ENCODE measurements at regions not wholly inside any gene's neighbourhood (a gene's known extent, or its start where the extent isn't known, plus 50 kb on each side); places are given as distances from the start of the nearest gene placed in this dataset.

GRCh38 chr10:124164264-124164663, 70.9 kb upstream of the CHST15 start:
- no peaks in the 10 kb centered on the region for H3K36me3 Mint-ChIP-seq (ENCODE audit: low read depth)
- no peak for DNase-seq
- no peaks in the 10 kb centered on the region for H3K4me1 Mint-ChIP-seq (ENCODE audit: low read depth)
- H3K4me3 Mint-ChIP-seq: no peak overlapping the region
- H3K27me3 Mint-ChIP-seq: peaks cover 22% of the 10 kb centered on the region
- H3K9me3 Mint-ChIP-seq: no peaks in the 10 kb centered on the region
- H3K27ac Mint-ChIP-seq: no peak overlapping the region

- Mint-ChIP-seq H3K36me3 (ENCODE audit: low read depth) (no peaks in the 10 kb centered on the region), H3K27ac (no peak overlapping the region), H3K27me3 (peaks cover 22% of the 10 kb centered on the region), H3K4me3 (no peak overlapping the region), H3K9me3 (no peaks in the 10 kb centered on the region), H3K4me1 (ENCODE audit: low read depth) (no peaks in the 10 kb centered on the region)
- DNase-seq: no peak
These were observed 69.5 kb upstream of the CHST15 start for GRCh38 chr10:124162774-124163354.

GRCh38 chr10:124162136-124162535, 68.7 kb upstream of the CHST15 start:
- H3K27me3 Mint-ChIP-seq: peaks cover 22% of the 10 kb centered on the region
- no peak overlapping the region for H3K4me3 Mint-ChIP-seq
- no peaks in the 10 kb centered on the region for H3K4me1 Mint-ChIP-seq (ENCODE audit: low read depth)
- H3K9me3 Mint-ChIP-seq: no peaks in the 10 kb centered on the region
- DNase-seq: no peak
- no peaks in the 10 kb centered on the region for H3K36me3 Mint-ChIP-seq (ENCODE audit: low read depth)
- H3K27ac Mint-ChIP-seq: no peak overlapping the region

- no peak overlapping the region for H3K4me3 Mint-ChIP-seq
- H3K27ac Mint-ChIP-seq: no peak overlapping the region
- no peaks in the 10 kb centered on the region for H3K36me3 Mint-ChIP-seq (ENCODE audit: low read depth)
- H3K27me3 Mint-ChIP-seq: peaks cover 22% of the 10 kb centered on the region
- no peaks in the 10 kb centered on the region for H3K4me1 Mint-ChIP-seq (ENCODE audit: low read depth)
- H3K9me3 Mint-ChIP-seq: no peaks in the 10 kb centered on the region
- DNase-seq: no peak
These were observed 68.2 kb upstream of the CHST15 start for GRCh38 chr10:124161601-124162000.

GRCh38 chr10:124160943-124161582, 67.7 kb upstream of the CHST15 start:
- H3K27ac Mint-ChIP-seq: no peak overlapping the region
- no peaks in the 10 kb centered on the region for H3K9me3 Mint-ChIP-seq
- no peaks in the 10 kb centered on the region for H3K4me1 Mint-ChIP-seq (ENCODE audit: low read depth)
- peaks cover 20% of the 10 kb centered on the region for H3K27me3 Mint-ChIP-seq
- no peak overlapping the region for H3K4me3 Mint-ChIP-seq
- H3K36me3 Mint-ChIP-seq (ENCODE audit: low read depth): no peaks in the 10 kb centered on the region
- DNase-seq: no peak

- Mint-ChIP-seq H3K27me3 (peaks cover 20% of the 10 kb centered on the region), H3K36me3 (ENCODE audit: low read depth) (no peaks in the 10 kb centered on the region), H3K4me1 (ENCODE audit: low read depth) (no peaks in the 10 kb centered on the region), H3K4me3 (no peak overlapping the region), H3K27ac (no peak overlapping the region), H3K9me3 (peaks cover 3% of the 10 kb centered on the region)
- no peak for DNase-seq
These were observed 66.8 kb upstream of the CHST15 start for GRCh38 chr10:124160176-124160575.

- H3K4me3 Mint-ChIP-seq: no peak overlapping the region
- H3K27ac Mint-ChIP-seq: no peak overlapping the region
- DNase-seq: no peak
- H3K36me3 Mint-ChIP-seq (ENCODE audit: low read depth): no peaks in the 10 kb centered on the region
- peaks cover 20% of the 10 kb centered on the region for H3K27me3 Mint-ChIP-seq
- peaks cover 3% of the 10 kb centered on the region for H3K9me3 Mint-ChIP-seq
- no peaks in the 10 kb centered on the region for H3K4me1 Mint-ChIP-seq (ENCODE audit: low read depth)
These were observed 65.8 kb upstream of the CHST15 start for GRCh38 chr10:124159153-124159552.

- Mint-ChIP-seq H3K27me3 (peaks cover 20% of the 10 kb centered on the region), H3K27ac (no peak overlapping the region), H3K9me3 (peaks cover 3% of the 10 kb centered on the region), H3K4me3 (no peak overlapping the region), H3K4me1 (ENCODE audit: low read depth) (no peaks in the 10 kb centered on the region), H3K36me3 (ENCODE audit: low read depth) (no peaks in the 10 kb centered on the region)
- no peak for DNase-seq
These were observed 65.2 kb upstream of the CHST15 start for GRCh38 chr10:124158592-124158991.

- no peak for DNase-seq
- Mint-ChIP-seq H3K4me3 (no peak overlapping the region), H3K27me3 (peaks cover 14% of the 10 kb centered on the region), H3K36me3 (ENCODE audit: low read depth) (no peaks in the 10 kb centered on the region), H3K9me3 (peaks cover 3% of the 10 kb centered on the region), H3K27ac (no peak overlapping the region), H3K4me1 (ENCODE audit: low read depth) (no peaks in the 10 kb centered on the region)
These were observed 63.9 kb upstream of the CHST15 start for GRCh38 chr10:124157271-124157681.

- Mint-ChIP-seq H3K9me3 (peaks cover 3% of the 10 kb centered on the region), H3K4me3 (no peak overlapping the region), H3K36me3 (ENCODE audit: low read depth) (no peaks in the 10 kb centered on the region), H3K27ac (no peak overlapping the region), H3K4me1 (ENCODE audit: low read depth) (no peaks in the 10 kb centered on the region), H3K27me3 (peaks cover 13% of the 10 kb centered on the region)
- no peak for DNase-seq
These were observed 63.3 kb upstream of the CHST15 start for GRCh38 chr10:124156524-124157260.

GRCh38 chr10:124155781-124156435, 62.5 kb upstream of the CHST15 start:
- Mint-ChIP-seq H3K4me1 (ENCODE audit: low read depth) (peaks cover 3% of the 10 kb centered on the region), H3K36me3 (ENCODE audit: low read depth) (no peaks in the 10 kb centered on the region), H3K27me3 (peaks cover 18% of the 10 kb centered on the region), H3K4me3 (no peak overlapping the region), H3K9me3 (peaks cover 3% of the 10 kb centered on the region), H3K27ac (no peak overlapping the region)
- no peak for DNase-seq

- H3K27ac Mint-ChIP-seq: no peak overlapping the region
- peaks cover 3% of the 10 kb centered on the region for H3K4me1 Mint-ChIP-seq (ENCODE audit: low read depth)
- no peak overlapping the region for H3K4me3 Mint-ChIP-seq
- H3K36me3 Mint-ChIP-seq (ENCODE audit: low read depth): no peaks in the 10 kb centered on the region
- peaks cover 28% of the 10 kb centered on the region for H3K27me3 Mint-ChIP-seq
- peak; percentile 60 for DNase-seq
- H3K9me3 Mint-ChIP-seq: peaks cover 3% of the 10 kb centered on the region
These were observed 59.8 kb upstream of the CHST15 start for GRCh38 chr10:124153023-124153826.

GRCh38 chr10:124152139-124153022, 59.0 kb upstream of the CHST15 start:
- Mint-ChIP-seq H3K4me3 (no peak overlapping the region), H3K36me3 (ENCODE audit: low read depth) (no peaks in the 10 kb centered on the region), H3K27me3 (peaks cover 28% of the 10 kb centered on the region), H3K4me1 (ENCODE audit: low read depth) (peaks cover 3% of the 10 kb centered on the region), H3K9me3 (peaks cover 3% of the 10 kb centered on the region), H3K27ac (no peak overlapping the region)
- no peak for DNase-seq

Data from activated T-cell treated with anti-CD3 and anti-CD28 coated beads, Interleukin-2, amount 50 U/mL, for 24 hours (primary cell).